ENCODE measurements at regions not wholly inside any gene's neighbourhood (a gene's known extent, or its start where the extent isn't known, plus 50 kb on each side); places are given as distances from the start of the nearest gene placed in this dataset.

DNA sequence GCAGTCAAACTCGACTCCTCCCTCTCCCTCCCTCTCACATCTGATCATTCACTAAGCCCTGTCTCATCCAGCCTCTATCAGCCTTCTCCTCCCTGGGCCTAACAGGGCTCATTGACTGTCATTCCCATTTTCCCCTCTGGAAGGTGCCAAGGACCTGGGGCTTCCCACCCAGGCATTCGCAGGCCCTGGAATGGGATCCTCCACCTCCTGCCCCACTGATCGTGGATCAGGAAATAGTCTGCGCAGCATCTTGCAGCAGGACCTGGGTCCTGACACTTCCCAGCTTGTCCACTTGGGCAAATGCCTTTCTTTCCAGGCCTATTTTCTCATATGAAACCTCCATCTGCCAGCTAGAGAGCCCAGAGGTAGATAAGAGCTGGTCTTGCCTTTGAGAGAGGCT lies 71.2 kb upstream of the ZC3H12A start:
- DNase-seq (ENCODE audit: low read depth in 1 of 2, low spot score in 1 of 2) = no peak
- no peak for TF ChIP-seq SPI1 (IDR thresholded peaks at IDR 0.05; ENCODE audit: borderline replicate concordance, low read depth)
- TF ChIP-seq REST (IDR thresholded peaks at IDR 0.05; ENCODE audit: insufficient replicate concordance, low read depth) = no peak
- no peak for TF ChIP-seq POLR2AphosphoS5 (IDR thresholded peaks at IDR 0.05; ENCODE audit: low read depth)
- TF ChIP-seq GABPA (IDR thresholded peaks at IDR 0.05; ENCODE audit: low read depth) = no peak
- TF ChIP-seq, protein P1, sequence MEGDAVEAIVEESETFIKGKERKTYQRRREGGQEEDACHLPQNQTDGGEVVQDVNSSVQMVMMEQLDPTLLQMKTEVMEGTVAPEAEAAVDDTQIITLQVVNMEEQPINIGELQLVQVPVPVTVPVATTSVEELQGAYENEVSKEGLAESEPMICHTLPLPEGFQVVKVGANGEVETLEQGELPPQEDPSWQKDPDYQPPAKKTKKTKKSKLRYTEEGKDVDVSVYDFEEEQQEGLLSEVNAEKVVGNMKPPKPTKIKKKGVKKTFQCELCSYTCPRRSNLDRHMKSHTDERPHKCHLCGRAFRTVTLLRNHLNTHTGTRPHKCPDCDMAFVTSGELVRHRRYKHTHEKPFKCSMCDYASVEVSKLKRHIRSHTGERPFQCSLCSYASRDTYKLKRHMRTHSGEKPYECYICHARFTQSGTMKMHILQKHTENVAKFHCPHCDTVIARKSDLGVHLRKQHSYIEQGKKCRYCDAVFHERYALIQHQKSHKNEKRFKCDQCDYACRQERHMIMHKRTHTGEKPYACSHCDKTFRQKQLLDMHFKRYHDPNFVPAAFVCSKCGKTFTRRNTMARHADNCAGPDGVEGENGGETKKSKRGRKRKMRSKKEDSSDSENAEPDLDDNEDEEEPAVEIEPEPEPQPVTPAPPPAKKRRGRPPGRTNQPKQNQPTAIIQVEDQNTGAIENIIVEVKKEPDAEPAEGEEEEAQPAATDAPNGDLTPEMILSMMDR (IDR thresholded peaks at IDR 0.05; ENCODE audit: insufficient read depth, low read length) = no peak
- Histone ChIP-seq H3K27me3 (ENCODE audit: insufficient read depth, poor library complexity, severe bottlenecking) (peaks cover 2% of the 10 kb centered on the region), H3K4me3 (replicated peaks; ENCODE audit: insufficient read depth, low read length) (no peak overlapping the region), H3K27ac (replicated peaks) (no peak overlapping the region)

DNA sequence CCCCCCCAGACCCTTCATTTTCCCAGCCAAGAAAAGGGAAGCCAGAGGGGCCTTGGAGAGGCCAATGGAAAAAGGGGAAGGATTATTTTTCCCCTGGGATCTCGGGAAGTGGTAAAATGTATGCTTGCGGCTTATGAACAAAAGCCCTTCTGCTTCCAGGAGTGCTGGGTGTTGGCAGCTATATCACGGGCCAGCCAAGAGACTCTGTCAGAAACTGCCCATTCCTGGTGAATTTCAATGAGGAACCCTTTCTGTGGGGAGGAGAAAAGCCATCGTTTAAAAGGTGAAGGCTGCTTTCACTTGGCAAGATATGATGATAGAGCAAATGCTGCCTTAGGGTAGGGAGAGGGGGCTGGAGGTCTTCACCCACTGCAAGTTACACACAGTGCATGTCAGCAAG lies 69.7 kb upstream of the ZC3H12A start:
- Histone ChIP-seq H3K27ac (replicated peaks) (no peak overlapping the region), H3K27me3 (ENCODE audit: insufficient read depth, poor library complexity, severe bottlenecking) (peaks cover 2% of the 10 kb centered on the region), H3K4me3 (replicated peaks; ENCODE audit: insufficient read depth, low read length) (no peak overlapping the region)
- DNase-seq (ENCODE audit: low read depth in 1 of 2, low spot score in 1 of 2) = no peak
- no peak for TF ChIP-seq POLR2AphosphoS5 (IDR thresholded peaks at IDR 0.05; ENCODE audit: low read depth)
- TF ChIP-seq, protein P1 (IDR thresholded peaks at IDR 0.05; ENCODE audit: insufficient read depth, low read length) = no peak
- no peak for TF ChIP-seq REST (IDR thresholded peaks at IDR 0.05; ENCODE audit: insufficient replicate concordance, low read depth)
- TF ChIP-seq GABPA (IDR thresholded peaks at IDR 0.05; ENCODE audit: low read depth) = no peak
- TF ChIP-seq SPI1 (IDR thresholded peaks at IDR 0.05; ENCODE audit: borderline replicate concordance, low read depth) = no peak

- Histone ChIP-seq H3K27me3 (ENCODE audit: insufficient read depth, poor library complexity, severe bottlenecking) (no peaks in the 10 kb centered on the region), H3K27ac (replicated peaks) (no peak overlapping the region), H3K4me3 (replicated peaks; ENCODE audit: insufficient read depth, low read length) (no peak overlapping the region)
- no peak for DNase-seq (ENCODE audit: low read depth in 1 of 2, low spot score in 1 of 2)
- TF ChIP-seq, protein P1 (IDR thresholded peaks at IDR 0.05; ENCODE audit: insufficient read depth, low read length) = no peak
- TF ChIP-seq POLR2AphosphoS5 (IDR thresholded peaks at IDR 0.05; ENCODE audit: low read depth) = no peak
Observed at GRCh38 chr1:37410105-37410504, 64.3 kb upstream of the ZC3H12A start.

DNA sequence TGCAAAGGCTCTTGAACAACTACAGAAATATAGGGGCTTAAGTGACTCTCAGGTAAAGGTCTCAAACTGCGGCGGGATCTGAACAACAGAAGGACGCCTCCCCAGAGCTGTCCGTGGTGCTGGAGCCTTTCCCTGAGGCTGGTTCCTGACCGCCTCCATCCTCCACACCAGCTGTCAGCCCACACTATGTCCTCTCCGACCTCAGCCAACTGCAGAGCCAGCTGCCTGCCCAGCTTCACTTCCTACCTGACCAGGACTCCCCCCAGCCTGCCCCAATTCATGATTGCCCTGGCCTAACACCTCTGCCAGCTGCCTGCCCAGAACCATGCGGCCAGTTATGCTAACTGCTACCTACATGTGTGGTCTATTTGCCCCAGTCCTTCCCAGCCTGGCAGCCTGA lies 63.6 kb upstream of the ZC3H12A start:
- H3K27me3 ChIP-seq (ENCODE audit: insufficient read depth, poor library complexity, severe bottlenecking) = no peaks in the 10 kb centered on the region
- H3K27ac ChIP-seq (replicated peaks) = no peak overlapping the region
- H3K4me3 ChIP-seq (replicated peaks; ENCODE audit: insufficient read depth, low read length) = no peak overlapping the region
- DNase-seq (ENCODE audit: low read depth in 1 of 2, low spot score in 1 of 2) = no peak
- TF ChIP-seq POLR2AphosphoS5 (IDR thresholded peaks at IDR 0.05; ENCODE audit: low read depth) (no peak), GABPA (IDR thresholded peaks at IDR 0.05; ENCODE audit: low read depth) (no peak), REST (IDR thresholded peaks at IDR 0.05; ENCODE audit: insufficient replicate concordance, low read depth) (peak; percentile 96)
